H9 (cell line): ENCODE measurements at regions not wholly inside any gene's neighbourhood (a gene's known extent, or its start where the extent isn't known, plus 50 kb on each side); places are given as distances from the start of the nearest gene placed in this dataset.

Source experiments
- DNase-seq: peaks from one replicate; pipeline ENCODE4 v3.0.0-alpha.2; 2017
- H2AFZ ChIP-seq: one replicate; pipeline ENCODE4 v1.6.1; 2013; ENCODE audit warnings: mild to moderate bottlenecking, low read length, control low read depth, moderate library complexity
- H2AK5ac ChIP-seq: 2 replicates; pipeline ENCODE4 v1.6.1; 2013; ENCODE audit warnings: low read length, control low read depth, mixed read lengths; ENCODE audit not compliant: insufficient read length
- H2BK120ac ChIP-seq: one replicate; pipeline ENCODE4 v1.6.1; 2013; ENCODE audit warnings: low read depth, mild to moderate bottlenecking, low read length, control low read depth, inconsistent platforms; ENCODE audit not compliant: poor library complexity, severe bottlenecking
- H2BK12ac ChIP-seq: 2 replicates; pipeline ENCODE4 v1.6.1; 2013; ENCODE audit warnings: low read length, control low read depth, mixed read lengths, low read depth; ENCODE audit not compliant: insufficient read length
- H2BK15ac ChIP-seq: 2 replicates; pipeline ENCODE4 v1.6.1; 2013; ENCODE audit warnings: low read depth, low read length, control low read depth
- H2BK20ac ChIP-seq: one replicate; pipeline ENCODE4 v1.6.1; 2013; ENCODE audit warnings: low read depth, mild to moderate bottlenecking, low read length, control low read depth, inconsistent platforms; ENCODE audit not compliant: poor library complexity, severe bottlenecking
- H2BK5ac ChIP-seq: 2 replicates; pipeline ENCODE4 v1.6.1; 2013; ENCODE audit warnings: low read length, control low read depth, mixed read lengths; ENCODE audit not compliant: insufficient read length
- H3K14ac ChIP-seq: 2 replicates; pipeline ENCODE4 v1.6.1; 2013; ENCODE audit warnings: low read length, control low read depth; ENCODE audit not compliant: insufficient read depth
- H3K18ac ChIP-seq: 2 replicates; pipeline ENCODE4 v1.6.1; 2013; ENCODE audit warnings: low read depth, mild to moderate bottlenecking, mixed read lengths, low read length, control low read depth; ENCODE audit not compliant: insufficient read length
- H3K23ac ChIP-seq: 2 replicates; pipeline ENCODE4 v1.6.1; 2013; ENCODE audit warnings: low read length, control low read depth, mixed read lengths, low read depth; ENCODE audit not compliant: insufficient read length
- H3K23me2 ChIP-seq: 2 replicates; pipeline ENCODE4 v1.6.1; 2013; ENCODE audit warnings: low read depth, mild to moderate bottlenecking, mixed read lengths, low read length, control low read depth; ENCODE audit not compliant: insufficient read length, poor library complexity, severe bottlenecking
- H3K27ac ChIP-seq: 2 replicates; pipeline ENCODE4 v1.5.1; 2013; ENCODE audit warnings: low read length, control low read depth, mixed read lengths, low read depth; ENCODE audit not compliant: insufficient read length
- H3K27me3 ChIP-seq: 2 replicates; pipeline ENCODE4 v1.6.1; 2013; ENCODE audit warnings: low read length, control low read depth, inconsistent platforms; ENCODE audit not compliant: insufficient read depth
- H3K4ac ChIP-seq: 2 replicates; pipeline ENCODE4 v1.6.1; 2013; ENCODE audit warnings: low read depth, mild to moderate bottlenecking, control low read depth, inconsistent platforms, low read length, moderate library complexity
- H3K4me1 ChIP-seq: 2 replicates; pipeline ENCODE4 v1.6.1; 2013; ENCODE audit warnings: low read length, control low read depth, inconsistent platforms; ENCODE audit not compliant: insufficient read depth
- H3K4me2 ChIP-seq: 2 replicates; pipeline ENCODE4 v1.6.1; 2013; ENCODE audit warnings: low read length, control low read depth, mixed read lengths; ENCODE audit not compliant: insufficient read length, insufficient read depth
- H3K56ac ChIP-seq: 2 replicates; pipeline ENCODE4 v1.6.1; 2013; ENCODE audit warnings: low read depth, mild to moderate bottlenecking, mixed read lengths, low read length, control low read depth; ENCODE audit not compliant: insufficient read length
- H3K79me1 ChIP-seq: 2 replicates; pipeline ENCODE4 v1.6.1; 2013; ENCODE audit warnings: low read depth, mild to moderate bottlenecking, moderate library complexity, low read length, control low read depth, inconsistent platforms; ENCODE audit not compliant: insufficient read depth, poor library complexity, severe bottlenecking
- H3K79me2 ChIP-seq: 2 replicates; pipeline ENCODE4 v1.6.1; 2013; ENCODE audit warnings: low read length, control low read depth, inconsistent platforms; ENCODE audit not compliant: insufficient read depth
- H3K9ac ChIP-seq: 2 replicates; pipeline ENCODE4 v1.6.1; 2013; ENCODE audit warnings: low read length, control low read depth, mixed read lengths; ENCODE audit not compliant: insufficient read length; ENCODE audit errors: extremely low read depth
- H3K9me3 ChIP-seq: one replicate; pipeline ENCODE4 v1.6.1; 2013; ENCODE audit warnings: low read depth, low read length, inconsistent platforms; ENCODE audit not compliant: control insufficient read depth
- H3T11ph ChIP-seq: one replicate; pipeline ENCODE4 v1.6.1; 2013; ENCODE audit warnings: mild to moderate bottlenecking, low read length, control low read depth, inconsistent platforms
- H4K20me1 ChIP-seq: one replicate; pipeline ENCODE4 v1.6.1; 2013; ENCODE audit not compliant: control insufficient read depth, insufficient read length, insufficient read depth
- H4K5ac ChIP-seq: 2 replicates; pipeline ENCODE4 v1.6.1; 2013; ENCODE audit warnings: low read depth, mild to moderate bottlenecking, mixed read lengths, low read length, control low read depth; ENCODE audit not compliant: insufficient read length
- H4K8ac ChIP-seq: replicated peaks from 2 replicates; pipeline ENCODE4 v1.6.1; 2013; ENCODE audit warnings: low read length, control low read depth, mixed read lengths, low read depth; ENCODE audit not compliant: insufficient read length
- H4K91ac ChIP-seq: 2 replicates; pipeline ENCODE4 v1.6.1; 2013; ENCODE audit warnings: low read depth, mild to moderate bottlenecking, moderate library complexity, mixed read lengths, low read length, control low read depth; ENCODE audit not compliant: insufficient read length
- H3K27ac Mint-ChIP-seq, 3 experiments: 2 replicates in 2 of 3; 3 replicates in 1 of 3; pipeline ENCODE4 v1.8.0; 2020 to 2021; ENCODE audit warnings: mixed read lengths in 3 of 3, mild to moderate bottlenecking in 1 of 3, moderate library complexity in 1 of 3
- H3K27me3 Mint-ChIP-seq: 2 replicates; pipeline ENCODE4 v1.8.0; 2021; ENCODE audit warnings: low read depth, mild to moderate bottlenecking, moderate library complexity, mixed read lengths
- H3K36me3 Mint-ChIP-seq, 3 experiments: 2 replicates in 2 of 3; 3 replicates in 1 of 3; pipeline ENCODE4 v1.8.0; 2020 to 2021; ENCODE audit warnings: low read depth in 3 of 3, mixed read lengths in 3 of 3; ENCODE audit not compliant: insufficient read depth in 1 of 3
- H3K4me1 Mint-ChIP-seq, 2 experiments: 2 replicates each; pipeline ENCODE4 v1.8.0; 2020; ENCODE audit warnings: mixed read lengths in 2 of 2
- H3K4me3 Mint-ChIP-seq, 2 experiments: 2 replicates in 1 of 2; 3 replicates in 1 of 2; pipeline ENCODE4 v1.8.0; 2020 to 2021; ENCODE audit warnings: mild to moderate bottlenecking in 2 of 2, mixed read lengths in 2 of 2, moderate library complexity in 1 of 2
- H3K9me3 Mint-ChIP-seq, 2 experiments: 2 replicates in 1 of 2; 3 replicates in 1 of 2; pipeline ENCODE4 v1.8.0; 2020; ENCODE audit warnings: mild to moderate bottlenecking in 2 of 2, mixed read lengths in 2 of 2, moderate library complexity in 1 of 2
- WGBS: extraction: QIAGEN DNeasy Blood & Tissue Kit; methylation state at CpG from one replicate; pipeline ENCODE4 v1.1.7; 2013; ENCODE audit warnings: missing lambda C conversion rate, low lambda C conversion rate, mixed read lengths; ENCODE audit not compliant: insufficient read length; ENCODE audit errors: extremely low coverage; 5-methylcytosine and 5-hydroxymethylcytosine counted together
- TF ChIP-seq, protein P1 (sequence below): fragments of 200-600 bp; sonication (generic); conservative IDR thresholded peaks from 3 replicates; pipeline ENCODE4 v1.8.0; 2021; ENCODE audit warnings: antibody characterized with exemption, mild to moderate bottlenecking

DNA sequence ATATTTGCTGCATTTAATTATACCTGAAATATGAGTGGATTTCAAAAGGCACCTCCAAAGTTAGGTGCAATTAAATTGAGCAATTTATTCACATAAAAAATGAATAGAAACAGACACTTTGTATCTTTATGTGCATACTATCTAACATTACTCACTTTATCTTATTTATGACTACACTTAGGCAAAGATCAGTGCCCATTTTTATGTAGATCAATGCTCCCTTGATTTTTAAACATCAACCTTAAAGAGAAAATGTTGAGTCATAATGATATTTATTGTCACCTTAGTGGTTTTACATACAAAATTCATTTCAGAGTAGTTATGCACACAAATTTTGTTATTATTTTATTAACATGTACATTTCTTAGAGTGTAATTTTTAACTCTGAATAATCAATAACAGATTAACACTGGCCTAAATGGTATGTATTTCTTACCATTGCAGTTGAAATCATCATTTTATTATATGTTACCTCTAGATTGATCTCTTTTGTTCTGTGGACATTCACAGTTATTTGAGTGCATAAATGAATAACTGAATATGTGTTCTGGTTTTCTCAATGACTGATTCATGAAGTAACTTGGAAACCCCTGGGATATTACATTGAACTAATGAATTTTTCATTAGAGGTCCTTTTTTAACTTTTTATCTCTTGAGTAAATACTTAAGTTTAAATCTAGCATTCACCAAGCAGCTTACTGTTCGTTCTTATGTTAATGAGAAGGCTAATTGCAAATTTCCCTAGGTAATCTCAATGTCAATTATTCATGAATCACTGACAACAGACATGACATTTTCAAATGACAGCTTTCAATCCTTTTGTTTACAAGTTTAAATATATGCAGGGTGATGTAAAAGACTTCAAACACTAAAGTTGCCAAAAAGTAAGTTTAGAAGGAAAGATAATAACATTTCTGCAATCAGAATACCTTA, 1182.0 kb upstream of the PABPC4L start:
- no peak overlapping the region for H2BK5ac ChIP-seq
- no peak overlapping the region for H3K9ac ChIP-seq
- DNase-seq = no peak
- no peaks in the 10 kb centered on the region for H4K20me1 ChIP-seq
- Mint-ChIP-seq H3K4me1 (peaks cover 38 to 39% of the 10 kb centered on the region in 2 experiments), H3K36me3 (peaks cover 21 to 50% (median 21%) of the 10 kb centered on the region in 3 experiments), H3K4me3 (no peak overlapping the region; a peak in 1 of 5 replicates), H3K9me3 (peaks cover 17 to 32% of the 10 kb centered on the region in 2 experiments), H3K27me3 (no peaks in the 10 kb centered on the region; the same call in 1 of the 2 replicates), H3K27ac (peak overlapping the region in 2 of 3 experiments; percentile 40 to 78; a peak in 4 of 7 replicates)
- H3K9me3 ChIP-seq = no peaks in the 10 kb centered on the region
- H3K56ac ChIP-seq = no peak overlapping the region
- H3K79me1 ChIP-seq = no peaks in the 10 kb centered on the region
- H3K4me1 ChIP-seq = no peaks in the 10 kb centered on the region; the same call in 1 of the 2 replicates
- no peaks in the 10 kb centered on the region for H3K27me3 ChIP-seq
- no peak overlapping the region for H3K23ac ChIP-seq
- no peak overlapping the region for H4K91ac ChIP-seq
- no peak overlapping the region for H2AK5ac ChIP-seq
- no peak overlapping the region for H3K27ac ChIP-seq
- H2BK120ac ChIP-seq = no peak overlapping the region
- no CpG with 5 or more reads among the region's 1 CpG for WGBS
- H4K8ac ChIP-seq = no peak overlapping the region
- no peak overlapping the region for H2BK15ac ChIP-seq
- no peaks in the 10 kb centered on the region for H3K23me2 ChIP-seq
- no peak overlapping the region for H3T11ph ChIP-seq
- no peak overlapping the region for H2AFZ ChIP-seq
- no peak overlapping the region for H2BK12ac ChIP-seq
- no peak overlapping the region for H3K18ac ChIP-seq
- H3K4ac ChIP-seq = no peak overlapping the region
- H2BK20ac ChIP-seq = no peak overlapping the region
- TF ChIP-seq, protein P1, sequence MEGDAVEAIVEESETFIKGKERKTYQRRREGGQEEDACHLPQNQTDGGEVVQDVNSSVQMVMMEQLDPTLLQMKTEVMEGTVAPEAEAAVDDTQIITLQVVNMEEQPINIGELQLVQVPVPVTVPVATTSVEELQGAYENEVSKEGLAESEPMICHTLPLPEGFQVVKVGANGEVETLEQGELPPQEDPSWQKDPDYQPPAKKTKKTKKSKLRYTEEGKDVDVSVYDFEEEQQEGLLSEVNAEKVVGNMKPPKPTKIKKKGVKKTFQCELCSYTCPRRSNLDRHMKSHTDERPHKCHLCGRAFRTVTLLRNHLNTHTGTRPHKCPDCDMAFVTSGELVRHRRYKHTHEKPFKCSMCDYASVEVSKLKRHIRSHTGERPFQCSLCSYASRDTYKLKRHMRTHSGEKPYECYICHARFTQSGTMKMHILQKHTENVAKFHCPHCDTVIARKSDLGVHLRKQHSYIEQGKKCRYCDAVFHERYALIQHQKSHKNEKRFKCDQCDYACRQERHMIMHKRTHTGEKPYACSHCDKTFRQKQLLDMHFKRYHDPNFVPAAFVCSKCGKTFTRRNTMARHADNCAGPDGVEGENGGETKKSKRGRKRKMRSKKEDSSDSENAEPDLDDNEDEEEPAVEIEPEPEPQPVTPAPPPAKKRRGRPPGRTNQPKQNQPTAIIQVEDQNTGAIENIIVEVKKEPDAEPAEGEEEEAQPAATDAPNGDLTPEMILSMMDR = no peak
- H3K79me2 ChIP-seq = no peaks in the 10 kb centered on the region
- no peak overlapping the region for H3K14ac ChIP-seq
- H4K5ac ChIP-seq = no peak overlapping the region
- no peak overlapping the region for H3K4me2 ChIP-seq
